WTC11 (cell line): ENCODE measurements at regions not wholly inside any gene's neighbourhood (a gene's known extent, or its start where the extent isn't known, plus 50 kb on each side); places are given as distances from the start of the nearest gene placed in this dataset.
A peak's percentile ranks its signal among the peaks of the same experiment; 100 is the strongest.
"Not testable (repeated sequence)": the region's sequence is repeated elsewhere in the genome, so short reads cannot be mapped to it uniquely, and the experiment has no call there.

Source experiments
- ATAC-seq: fragments of 200-7000 bp; cut with Tn5 transposase; 2 replicates; pipeline ENCODE4 v1.10.0; 2021; ENCODE audit warnings: mild to moderate bottlenecking, moderate library complexity
- CTCF ChIA-PET: fragments of 300-600 bp; sonication (Branson Sonifier 250); formaldehyde crosslinking; loops from one replicate; lab custom pipeline; 2021; ENCODE audit warnings: antibody characterized with exemption; lab: Charles Lee
- POLR2A ChIA-PET: fragments of 350-600 bp; sonication (Branson Sonifier 250); formaldehyde crosslinking; loops from one replicate; lab custom pipeline; 2021; ENCODE audit warnings: antibody characterized with exemption; lab: Charles Lee
- DNase-seq: peaks from one replicate; pipeline ENCODE4 v3.0.0; 2021; ENCODE audit warnings: low spot score
- H3K27ac Mint-ChIP-seq: 2 replicates; pipeline ENCODE4 v1.8.0; 2021; ENCODE audit warnings: mixed read lengths
- H3K27me3 Mint-ChIP-seq: 2 replicates; pipeline ENCODE4 v1.8.0; 2021; ENCODE audit warnings: low read depth, mild to moderate bottlenecking, moderate library complexity, mixed read lengths
- H3K36me3 Mint-ChIP-seq: 2 replicates; pipeline ENCODE4 v1.8.0; 2021; ENCODE audit warnings: mixed read lengths
- H3K4me1 Mint-ChIP-seq: 2 replicates; pipeline ENCODE4 v1.8.0; 2022; ENCODE audit warnings: mixed read lengths
- H3K4me3 Mint-ChIP-seq: 2 replicates; pipeline ENCODE4 v1.8.0; 2021; ENCODE audit warnings: mild to moderate bottlenecking, moderate library complexity, mixed read lengths
- H3K9me3 Mint-ChIP-seq: 2 replicates; pipeline ENCODE4 v1.8.0; 2021; ENCODE audit warnings: mixed read lengths
- ATF2 ChIP-seq: sonication (generic); formaldehyde crosslinking; IDR thresholded peaks from 2 replicates; pipeline ENCODE4 v1.8.1; 2022; ENCODE audit warnings: low read depth, missing genetic modification reagents, borderline replicate concordance
- CREM ChIP-seq: sonication (generic); formaldehyde crosslinking; IDR thresholded peaks from 2 replicates; pipeline ENCODE4 v1.8.1; 2022; ENCODE audit warnings: mild to moderate bottlenecking, missing genetic modification reagents, moderate library complexity
- E2F5 ChIP-seq: sonication (generic); formaldehyde crosslinking; IDR thresholded peaks from 2 replicates; pipeline ENCODE4 v1.8.1; 2022; ENCODE audit warnings: mild to moderate bottlenecking, moderate library complexity, missing genetic modification reagents
- ELF4 ChIP-seq: sonication (generic); formaldehyde crosslinking; IDR thresholded peaks from 2 replicates; pipeline ENCODE4 v1.8.1; 2022; ENCODE audit warnings: low read depth, mild to moderate bottlenecking, moderate library complexity, missing genetic modification reagents
- FOXP1 ChIP-seq: sonication (generic); formaldehyde crosslinking; IDR thresholded peaks from 2 replicates; pipeline ENCODE4 v1.8.0; 2022; ENCODE audit warnings: missing genetic modification reagents, mild to moderate bottlenecking, moderate library complexity, borderline replicate concordance
- GTF2I ChIP-seq: fragments of 250-450 bp; sonication (Bioruptor Pico); conservative IDR thresholded peaks from 2 replicates; pipeline ENCODE4 v1.4.0; 2021; ENCODE audit warnings: mild to moderate bottlenecking
- IRF2 ChIP-seq: sonication (generic); formaldehyde crosslinking; IDR thresholded peaks from 2 replicates; pipeline ENCODE4 v1.8.0; 2022; ENCODE audit warnings: low read depth, missing genetic modification reagents, borderline replicate concordance
- NFYB ChIP-seq: sonication (generic); formaldehyde crosslinking; conservative IDR thresholded peaks from 2 replicates; pipeline ENCODE4 v1.8.0; 2022; ENCODE audit warnings: low read depth, missing genetic modification reagents
- SOX15 ChIP-seq: fragments of 250-450 bp; sonication (Bioruptor Pico); IDR thresholded peaks from 2 replicates; pipeline ENCODE4 v1.9.0; 2021; ENCODE audit warnings: mild to moderate bottlenecking
- TCF7 ChIP-seq: sonication (generic); formaldehyde crosslinking; IDR thresholded peaks from 2 replicates; pipeline ENCODE4 v1.8.0; 2022; ENCODE audit warnings: mild to moderate bottlenecking, low read depth, missing genetic modification reagents, moderate library complexity
- USF1 ChIP-seq: sonication (generic); formaldehyde crosslinking; IDR thresholded peaks from 2 replicates; pipeline ENCODE4 v1.8.0; 2022; ENCODE audit warnings: mild to moderate bottlenecking, missing genetic modification reagents
- ZNF263 ChIP-seq: sonication (generic); formaldehyde crosslinking; IDR thresholded peaks from 2 replicates; pipeline ENCODE4 v1.8.1; 2022; ENCODE audit warnings: low read depth, mild to moderate bottlenecking, moderate library complexity, missing genetic modification reagents
- TF ChIP-seq, protein P1 (sequence below): sonication (generic); formaldehyde crosslinking; IDR thresholded peaks from 2 replicates; pipeline ENCODE4 v1.8.0; 2023; ENCODE audit warnings: missing genetic modification reagents, mild to moderate bottlenecking, borderline replicate concordance
- TF ChIP-seq, protein P2 (sequence below): sonication (generic); formaldehyde crosslinking; IDR thresholded peaks from 2 replicates; pipeline ENCODE4 v1.8.0; 2022; ENCODE audit warnings: mild to moderate bottlenecking, missing genetic modification reagents
- TF ChIP-seq, protein P3 (sequence below): sonication (generic); formaldehyde crosslinking; IDR thresholded peaks from 2 replicates; pipeline ENCODE4 v1.8.1; 2023; ENCODE audit warnings: mild to moderate bottlenecking, moderate library complexity, missing genetic modification reagents
- TF ChIP-seq, protein P4 (sequence below): sonication (generic); formaldehyde crosslinking; IDR thresholded peaks from 2 replicates; pipeline ENCODE4 v1.8.0; 2022; ENCODE audit warnings: mild to moderate bottlenecking, missing genetic modification reagents

GRCh38 chr2:52416340-52416739, 1351.3 kb upstream of the CHAC2 start (continued):
- TF ChIP-seq E2F5 (CRISPR knock-in tag): no peak

- H3K4me3 Mint-ChIP-seq: no peak overlapping the region
- POLR2A ChIA-PET: no interaction called here
- ATAC-seq (no peak), DNase-seq (no peak)
- H3K4me1 Mint-ChIP-seq: peaks cover 13% of the 10 kb centered on the region
- CTCF ChIA-PET: interaction anchor here (1.5 kb wide), 1 partner anchor 75 kb away, joined by 3 read pairs; no protein-coding TSS in a partner anchor
- no peaks in the 10 kb centered on the region; the same call in 1 of the 2 replicates for H3K27me3 Mint-ChIP-seq
- no peak for TF ChIP-seq TCF7 (CRISPR knock-in tag)
- TF ChIP-seq, protein P1, sequence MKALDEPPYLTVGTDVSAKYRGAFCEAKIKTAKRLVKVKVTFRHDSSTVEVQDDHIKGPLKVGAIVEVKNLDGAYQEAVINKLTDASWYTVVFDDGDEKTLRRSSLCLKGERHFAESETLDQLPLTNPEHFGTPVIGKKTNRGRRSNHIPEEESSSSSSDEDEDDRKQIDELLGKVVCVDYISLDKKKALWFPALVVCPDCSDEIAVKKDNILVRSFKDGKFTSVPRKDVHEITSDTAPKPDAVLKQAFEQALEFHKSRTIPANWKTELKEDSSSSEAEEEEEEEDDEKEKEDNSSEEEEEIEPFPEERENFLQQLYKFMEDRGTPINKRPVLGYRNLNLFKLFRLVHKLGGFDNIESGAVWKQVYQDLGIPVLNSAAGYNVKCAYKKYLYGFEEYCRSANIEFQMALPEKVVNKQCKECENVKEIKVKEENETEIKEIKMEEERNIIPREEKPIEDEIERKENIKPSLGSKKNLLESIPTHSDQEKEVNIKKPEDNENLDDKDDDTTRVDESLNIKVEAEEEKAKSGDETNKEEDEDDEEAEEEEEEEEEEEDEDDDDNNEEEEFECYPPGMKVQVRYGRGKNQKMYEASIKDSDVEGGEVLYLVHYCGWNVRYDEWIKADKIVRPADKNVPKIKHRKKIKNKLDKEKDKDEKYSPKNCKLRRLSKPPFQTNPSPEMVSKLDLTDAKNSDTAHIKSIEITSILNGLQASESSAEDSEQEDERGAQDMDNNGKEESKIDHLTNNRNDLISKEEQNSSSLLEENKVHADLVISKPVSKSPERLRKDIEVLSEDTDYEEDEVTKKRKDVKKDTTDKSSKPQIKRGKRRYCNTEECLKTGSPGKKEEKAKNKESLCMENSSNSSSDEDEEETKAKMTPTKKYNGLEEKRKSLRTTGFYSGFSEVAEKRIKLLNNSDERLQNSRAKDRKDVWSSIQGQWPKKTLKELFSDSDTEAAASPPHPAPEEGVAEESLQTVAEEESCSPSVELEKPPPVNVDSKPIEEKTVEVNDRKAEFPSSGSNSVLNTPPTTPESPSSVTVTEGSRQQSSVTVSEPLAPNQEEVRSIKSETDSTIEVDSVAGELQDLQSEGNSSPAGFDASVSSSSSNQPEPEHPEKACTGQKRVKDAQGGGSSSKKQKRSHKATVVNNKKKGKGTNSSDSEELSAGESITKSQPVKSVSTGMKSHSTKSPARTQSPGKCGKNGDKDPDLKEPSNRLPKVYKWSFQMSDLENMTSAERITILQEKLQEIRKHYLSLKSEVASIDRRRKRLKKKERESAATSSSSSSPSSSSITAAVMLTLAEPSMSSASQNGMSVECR (CRISPR knock-in tag): no peak
- TF ChIP-seq, protein P2, sequence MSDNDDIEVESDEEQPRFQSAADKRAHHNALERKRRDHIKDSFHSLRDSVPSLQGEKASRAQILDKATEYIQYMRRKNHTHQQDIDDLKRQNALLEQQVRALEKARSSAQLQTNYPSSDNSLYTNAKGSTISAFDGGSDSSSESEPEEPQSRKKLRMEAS: no peak
- TF ChIP-seq NFYB (CRISPR knock-in tag): no peak
- no peak for TF ChIP-seq ELF4
- TF ChIP-seq, protein P3, sequence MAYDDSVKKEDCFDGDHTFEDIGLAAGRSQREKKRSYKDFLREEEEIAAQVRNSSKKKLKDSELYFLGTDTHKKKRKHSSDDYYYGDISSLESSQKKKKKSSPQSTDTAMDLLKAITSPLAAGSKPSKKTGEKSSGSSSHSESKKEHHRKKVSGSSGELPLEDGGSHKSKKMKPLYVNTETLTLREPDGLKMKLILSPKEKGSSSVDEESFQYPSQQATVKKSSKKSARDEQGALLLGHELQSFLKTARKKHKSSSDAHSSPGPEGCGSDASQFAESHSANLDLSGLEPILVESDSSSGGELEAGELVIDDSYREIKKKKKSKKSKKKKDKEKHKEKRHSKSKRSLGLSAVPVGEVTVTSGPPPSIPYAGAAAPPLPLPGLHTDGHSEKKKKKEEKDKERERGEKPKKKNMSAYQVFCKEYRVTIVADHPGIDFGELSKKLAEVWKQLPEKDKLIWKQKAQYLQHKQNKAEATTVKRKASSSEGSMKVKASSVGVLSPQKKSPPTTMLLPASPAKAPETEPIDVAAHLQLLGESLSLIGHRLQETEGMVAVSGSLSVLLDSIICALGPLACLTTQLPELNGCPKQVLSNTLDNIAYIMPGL (CRISPR knock-in tag): no peak
- no peak for TF ChIP-seq IRF2 (CRISPR knock-in tag)
- TF ChIP-seq FOXP1 (CRISPR knock-in tag): no peak
- no peak for TF ChIP-seq ZNF263 (CRISPR knock-in tag)
- no peak for TF ChIP-seq USF1 (CRISPR knock-in tag)
- TF ChIP-seq, protein P4, sequence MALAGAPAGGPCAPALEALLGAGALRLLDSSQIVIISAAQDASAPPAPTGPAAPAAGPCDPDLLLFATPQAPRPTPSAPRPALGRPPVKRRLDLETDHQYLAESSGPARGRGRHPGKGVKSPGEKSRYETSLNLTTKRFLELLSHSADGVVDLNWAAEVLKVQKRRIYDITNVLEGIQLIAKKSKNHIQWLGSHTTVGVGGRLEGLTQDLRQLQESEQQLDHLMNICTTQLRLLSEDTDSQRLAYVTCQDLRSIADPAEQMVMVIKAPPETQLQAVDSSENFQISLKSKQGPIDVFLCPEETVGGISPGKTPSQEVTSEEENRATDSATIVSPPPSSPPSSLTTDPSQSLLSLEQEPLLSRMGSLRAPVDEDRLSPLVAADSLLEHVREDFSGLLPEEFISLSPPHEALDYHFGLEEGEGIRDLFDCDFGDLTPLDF (CRISPR knock-in tag): no peak
- no peak for TF ChIP-seq ATF2 (CRISPR knock-in tag)
- TF ChIP-seq CREM (CRISPR knock-in tag): no peak
- no peak for TF ChIP-seq SOX15 (CRISPR knock-in tag)
- TF ChIP-seq GTF2I (CRISPR knock-in tag): no peak
- peaks cover 20% of the 10 kb centered on the region for H3K36me3 Mint-ChIP-seq
- H3K27ac Mint-ChIP-seq: no peak overlapping the region
- H3K9me3 Mint-ChIP-seq: peaks cover 21% of the 10 kb centered on the region
These were observed 1352.9 kb upstream of the CHAC2 start for GRCh38 chr2:52414561-52415295.

GRCh38 chr2:52409308-52410118, 1358.1 kb upstream of the CHAC2 start:
- Mint-ChIP-seq H3K27ac (peak overlapping the region; percentile 26; the same call in 1 of the 2 replicates), H3K4me1 (peaks cover 17% of the 10 kb centered on the region)
- H3K27me3 Mint-ChIP-seq, H3K9me3 Mint-ChIP-seq, H3K36me3 Mint-ChIP-seq, H3K4me3 Mint-ChIP-seq, POLR2A ChIA-PET: not testable (repeated sequence)
- DNase-seq (peak; percentile 48), ATAC-seq (peak; percentile 91)
- CTCF ChIA-PET: interaction anchor here (0.8 to 1.2 kb wide), 2 partner anchors 19 to 223 kb away, joined by 3 read pairs; no protein-coding TSS in a partner anchor
